HG03064 (cell line): ENCODE measurements at regions not wholly inside any gene's neighbourhood (a gene's known extent, or its start where the extent isn't known, plus 50 kb on each side); places are given as distances from the start of the nearest gene placed in this dataset.
"Not testable (repeated sequence)": the region's sequence is repeated elsewhere in the genome, so short reads cannot be mapped to it uniquely, and the experiment has no call there.

Source experiments
- ATAC-seq: cut with Tn5 transposase; IDR thresholded peaks from one replicate; pipeline ENCODE4 v1.9.1; 2021; ENCODE audit warnings: low read depth; ENCODE audit not compliant: unreplicated experiment

DNA sequence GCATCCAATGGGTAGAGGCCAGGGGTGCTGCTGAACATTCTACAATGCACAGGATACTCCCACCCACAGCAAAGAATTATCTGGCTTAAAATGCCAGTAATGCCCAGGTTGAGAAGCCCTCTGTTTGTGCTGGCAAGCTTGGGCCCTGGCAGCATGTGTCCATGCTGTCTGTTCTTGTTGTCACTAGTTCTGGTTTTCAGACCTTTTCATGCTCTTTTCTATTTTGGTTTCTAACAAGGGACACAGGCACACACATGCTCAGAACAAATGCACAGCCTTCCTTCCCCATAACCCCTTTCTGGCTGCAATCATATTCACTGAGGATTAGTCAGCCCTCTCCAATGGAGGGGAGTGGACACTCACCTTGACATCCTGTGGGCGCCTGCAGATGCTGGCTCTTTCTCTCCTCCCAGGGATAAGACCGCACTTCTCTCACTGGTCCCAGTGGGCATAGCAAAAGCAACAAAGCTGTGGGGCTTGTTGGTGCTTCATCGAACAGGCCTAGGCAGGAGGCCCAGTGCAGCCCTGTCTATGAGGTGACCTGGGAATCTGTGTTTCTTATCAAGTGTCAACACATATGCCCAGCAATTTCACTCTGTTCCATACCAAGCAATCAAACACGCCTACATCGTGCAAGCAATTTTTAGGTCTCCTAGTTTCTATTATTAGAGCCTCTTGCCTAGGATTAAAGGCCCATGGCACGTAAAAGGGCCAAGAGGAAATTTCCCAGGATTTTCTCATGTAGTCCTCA lies 271.1 kb upstream of the CCL2 start:
- no peak for ATAC-seq

DNA sequence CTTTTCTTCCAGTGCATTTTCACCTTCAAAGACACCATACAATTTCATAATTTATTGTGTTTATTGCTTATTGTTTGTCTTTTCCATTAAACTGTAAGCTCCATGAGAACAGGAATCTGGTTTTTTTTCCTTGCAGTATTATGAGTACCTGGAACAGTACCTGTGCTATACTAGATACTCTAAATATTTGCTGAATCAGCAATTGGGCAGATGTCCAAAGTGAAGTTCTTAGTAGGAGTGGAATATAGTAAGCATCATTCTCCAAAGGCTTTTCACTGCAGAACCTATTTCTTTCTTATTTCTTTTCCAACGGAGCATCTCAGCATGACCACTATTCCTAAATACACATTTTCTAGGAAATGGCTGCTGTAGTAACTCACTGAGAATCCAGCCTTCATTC lies 269.0 kb upstream of the CCL2 start:
- ATAC-seq, result no peak

DNA sequence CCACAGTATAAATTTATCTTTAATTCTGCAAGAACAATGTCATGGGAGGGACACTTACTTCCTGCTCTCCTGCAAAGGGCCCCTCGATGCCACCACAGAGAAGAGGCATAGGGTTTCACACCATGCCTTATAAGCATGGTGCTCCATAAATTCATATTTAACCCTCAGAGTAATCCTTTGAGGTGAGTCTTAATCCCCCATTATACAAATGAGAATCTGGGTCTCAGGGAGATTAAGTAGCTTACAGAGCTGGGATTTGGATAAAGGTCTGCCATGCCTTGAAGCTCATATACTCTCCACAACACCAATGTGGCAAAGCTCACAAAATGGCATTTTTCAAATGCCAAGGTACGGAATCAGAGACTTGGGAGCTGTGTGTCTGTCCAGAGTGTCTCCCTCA lies 268.5 kb upstream of the CCL2 start:
- ATAC-seq, result no peak

DNA sequence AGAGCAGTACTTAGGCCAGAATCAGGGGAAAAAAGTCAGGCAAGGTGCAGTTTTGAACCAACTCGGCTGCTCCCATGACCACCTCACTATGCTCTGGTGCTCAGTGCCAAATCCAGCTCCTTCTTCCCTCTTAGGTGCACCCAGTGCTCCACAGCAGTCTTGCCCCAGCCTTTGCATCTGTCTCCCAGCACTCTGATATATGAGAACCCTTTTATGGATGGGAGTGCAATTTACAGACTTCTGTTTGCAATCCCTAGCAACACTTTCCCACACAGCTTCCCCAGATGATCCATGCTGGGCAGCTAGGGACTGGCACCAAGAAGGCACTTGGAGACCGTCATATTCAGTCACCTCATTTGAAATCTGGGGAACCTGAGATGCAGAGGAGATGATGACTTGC lies 267.9 kb upstream of the CCL2 start:
- ATAC-seq, result no peak

DNA sequence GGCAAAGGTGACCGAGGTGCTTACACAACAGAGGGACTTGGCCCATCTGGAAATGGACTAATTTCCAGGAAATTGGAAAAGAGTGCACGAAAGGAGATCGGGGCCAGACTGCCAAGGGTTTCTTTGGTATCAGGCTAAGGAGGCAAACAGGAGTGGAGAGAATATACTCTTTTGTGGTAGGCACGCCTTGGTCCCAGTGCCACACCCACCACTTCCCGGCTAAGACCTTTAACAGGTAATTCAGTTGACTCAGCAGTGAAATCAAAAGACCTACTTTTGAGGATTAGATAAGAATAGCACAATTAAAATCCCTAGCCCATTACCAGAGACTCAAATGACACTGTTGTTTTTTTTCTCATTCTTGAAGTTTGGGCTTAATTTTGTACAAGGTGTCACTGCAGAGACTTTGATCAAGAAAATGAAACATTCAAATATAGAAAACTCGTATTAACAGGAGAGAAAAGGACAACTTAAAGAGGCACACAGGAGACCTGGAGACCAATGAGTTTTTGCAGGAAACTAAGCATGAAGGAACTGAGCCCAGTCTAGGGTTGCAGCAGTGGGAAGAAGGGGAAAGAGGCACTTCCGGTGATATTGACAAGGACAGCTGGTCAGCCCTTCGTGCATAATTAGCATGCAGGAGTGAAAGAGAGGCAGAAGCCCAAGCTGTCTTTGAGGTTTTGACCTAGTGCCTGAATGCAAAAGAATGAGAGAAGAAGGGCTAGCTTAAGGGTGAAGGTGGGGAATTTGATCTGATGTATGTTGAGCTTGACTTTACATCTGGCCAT lies 265.5 kb upstream of the CCL2 start:
- no peak for ATAC-seq

DNA sequence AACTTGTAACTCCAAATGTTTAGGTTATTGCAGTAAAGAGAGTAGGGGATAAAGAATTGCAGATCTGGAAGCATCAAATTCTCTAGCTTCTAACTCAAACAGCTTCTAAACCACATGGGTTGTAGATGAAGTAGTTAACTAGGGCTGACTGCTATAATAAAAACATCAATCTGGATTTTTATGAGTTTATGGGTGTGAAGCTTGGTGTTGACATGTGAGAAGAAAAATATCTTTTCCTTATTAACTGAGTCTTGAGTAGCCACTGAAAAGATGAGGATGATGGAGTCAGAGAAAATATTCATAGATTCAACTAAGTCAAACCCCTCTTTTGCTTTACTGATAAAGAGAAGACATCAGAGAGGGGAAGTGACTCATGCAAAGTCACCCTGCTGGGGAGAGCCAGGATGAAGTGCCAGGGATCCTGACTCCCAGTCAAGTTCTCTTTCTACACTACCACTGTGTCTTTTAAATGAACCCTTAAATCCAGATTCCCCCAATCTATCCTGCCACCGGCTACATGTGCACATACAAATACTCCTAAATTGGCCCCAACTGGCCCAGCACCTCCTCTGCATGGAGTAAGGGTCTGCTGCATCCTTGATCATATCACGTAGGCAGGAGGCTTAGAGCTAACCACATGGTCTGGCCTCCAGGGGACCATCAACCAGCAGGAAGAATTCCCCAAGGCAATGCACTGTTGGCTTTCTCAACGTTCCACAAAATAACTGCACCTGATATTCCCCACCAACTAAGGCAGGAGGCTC lies 264.0 kb upstream of the CCL2 start:
- ATAC-seq, result no peak

DNA sequence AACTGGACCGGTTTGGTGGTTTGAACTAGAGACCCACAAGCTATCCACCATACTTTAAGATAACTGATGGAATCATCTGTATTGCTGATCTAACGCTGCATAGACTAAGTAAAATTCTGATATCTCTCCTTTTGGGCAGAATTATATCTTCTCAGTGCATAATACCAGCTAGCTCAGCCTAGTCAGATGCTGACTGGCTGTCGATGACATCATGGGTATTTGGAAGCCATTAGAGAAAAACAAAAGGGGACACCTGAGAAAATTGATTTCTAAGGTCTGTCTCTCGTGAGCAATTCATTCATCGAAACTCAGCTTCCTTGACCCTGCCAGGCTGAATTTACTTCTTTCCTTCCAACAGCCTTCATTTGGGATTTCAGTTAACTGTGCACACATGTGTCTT lies 263.0 kb upstream of the CCL2 start:
- no peak for ATAC-seq

DNA sequence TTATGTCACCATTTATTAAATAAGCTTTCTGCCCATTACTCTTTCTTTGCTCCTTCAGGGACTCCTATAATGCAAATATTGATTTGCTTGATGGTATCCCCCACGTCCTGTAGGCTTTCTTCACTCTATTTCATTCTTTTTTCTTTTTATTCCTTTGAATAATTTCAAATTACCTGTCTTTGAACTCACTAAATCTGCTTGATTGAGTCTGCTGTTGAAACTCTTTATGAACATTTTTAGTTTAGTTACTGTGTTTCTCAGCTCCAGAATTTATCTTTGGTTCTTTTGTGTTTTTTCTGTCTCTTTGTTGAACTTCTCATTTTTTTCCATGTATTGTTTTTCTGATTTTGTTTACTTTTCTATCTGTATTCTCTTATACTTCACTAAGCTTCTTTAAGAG lies 254.4 kb upstream of the CCL2 start:
- ATAC-seq, result no peak

DNA sequence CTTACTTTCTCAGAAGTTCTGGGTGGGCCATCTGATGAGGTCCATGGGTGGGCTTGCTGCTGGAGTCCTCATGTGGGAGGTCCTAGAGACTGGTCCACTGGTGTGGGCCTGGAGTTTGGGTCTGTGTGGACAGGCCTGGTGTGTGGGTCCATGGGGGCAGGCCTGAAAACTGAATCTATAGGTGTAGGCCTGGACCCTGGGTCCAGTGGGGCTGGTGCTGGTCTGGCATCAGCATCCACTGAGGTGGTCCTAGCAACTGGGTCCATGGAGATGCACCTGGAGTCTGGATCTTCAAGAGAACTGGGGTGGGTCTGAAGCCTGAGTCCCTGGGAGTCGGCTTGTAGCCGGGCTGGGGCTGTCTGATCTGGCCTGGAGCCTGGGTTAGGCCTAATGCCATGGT lies 253.8 kb upstream of the CCL2 start:
- no peak for ATAC-seq

DNA sequence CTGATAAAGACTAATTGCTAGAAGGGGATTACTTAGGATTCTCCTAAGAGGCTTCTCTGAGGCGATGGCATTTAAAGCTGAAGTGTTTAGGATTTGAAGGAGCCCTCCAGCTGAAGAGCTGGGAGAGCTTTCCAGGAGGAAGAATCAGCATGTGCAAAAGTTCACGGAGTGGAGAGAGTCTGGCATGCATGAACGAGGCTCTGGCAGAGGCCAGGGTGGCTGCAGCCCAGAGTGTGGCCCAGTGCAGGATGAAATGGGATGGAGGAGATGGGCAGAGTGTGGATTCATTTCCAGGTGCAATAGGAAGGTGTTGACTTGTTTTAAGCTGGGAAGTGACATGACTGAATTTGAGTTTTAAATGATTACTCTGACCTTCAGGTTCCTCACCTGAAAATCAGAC lies 249.0 kb upstream of the CCL2 start:
- ATAC-seq, result no peak

DNA sequence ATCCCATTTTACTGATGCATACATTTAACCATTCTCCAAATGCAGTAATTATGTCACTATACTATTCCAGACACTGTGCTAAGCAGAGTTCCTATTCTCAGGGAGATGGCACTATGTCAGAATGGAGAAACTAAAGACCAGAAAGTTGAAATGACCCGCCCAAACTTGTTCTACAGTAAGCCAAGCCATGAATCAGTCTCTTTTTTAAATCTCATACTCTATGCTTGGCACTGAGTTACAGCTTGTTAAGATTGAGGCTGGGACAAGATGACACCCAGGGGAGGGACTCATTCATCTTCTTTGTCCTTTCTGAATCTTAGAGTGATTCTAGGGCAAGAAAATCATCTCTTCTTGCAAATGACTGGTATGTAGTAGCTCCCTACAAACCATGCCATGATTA lies 247.0 kb upstream of the CCL2 start:
- no peak for ATAC-seq

DNA sequence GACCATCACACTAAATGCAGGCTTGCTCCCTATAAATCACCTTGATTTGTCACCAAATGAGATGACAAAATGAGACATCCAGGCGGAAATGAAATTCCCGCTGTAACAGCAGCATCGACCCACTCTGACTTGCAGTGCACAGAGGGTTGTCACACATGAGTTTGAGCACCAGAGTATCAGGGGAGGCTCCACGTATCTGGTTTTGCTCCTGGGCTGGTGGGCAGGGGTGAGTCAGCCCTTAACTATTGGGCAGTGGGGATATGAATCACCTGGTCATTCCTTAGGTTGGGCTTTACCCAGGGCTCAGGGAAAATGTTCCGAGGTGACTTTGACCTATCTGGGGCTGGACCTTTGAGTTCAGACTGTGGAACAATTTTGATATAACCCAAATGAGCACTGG lies 245.2 kb upstream of the CCL2 start:
- ATAC-seq, result no peak

DNA sequence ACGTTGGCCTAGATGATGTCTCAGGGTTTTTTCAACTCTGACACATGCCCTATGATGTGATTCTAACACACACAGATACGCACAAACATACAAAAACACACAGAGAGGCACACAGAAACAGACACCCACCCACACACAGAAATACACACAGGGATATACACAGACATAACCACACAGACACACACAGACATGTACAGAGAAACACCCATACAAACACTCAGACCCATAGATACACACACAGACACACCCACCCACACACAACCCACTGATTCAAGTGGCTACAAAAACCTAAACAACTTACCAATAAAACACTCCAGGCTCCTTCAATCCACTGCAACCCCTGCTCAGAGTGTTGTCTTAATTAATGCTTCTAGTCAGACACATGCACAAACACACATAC lies 244.6 kb upstream of the CCL2 start:
- ATAC-seq, result no peak

DNA sequence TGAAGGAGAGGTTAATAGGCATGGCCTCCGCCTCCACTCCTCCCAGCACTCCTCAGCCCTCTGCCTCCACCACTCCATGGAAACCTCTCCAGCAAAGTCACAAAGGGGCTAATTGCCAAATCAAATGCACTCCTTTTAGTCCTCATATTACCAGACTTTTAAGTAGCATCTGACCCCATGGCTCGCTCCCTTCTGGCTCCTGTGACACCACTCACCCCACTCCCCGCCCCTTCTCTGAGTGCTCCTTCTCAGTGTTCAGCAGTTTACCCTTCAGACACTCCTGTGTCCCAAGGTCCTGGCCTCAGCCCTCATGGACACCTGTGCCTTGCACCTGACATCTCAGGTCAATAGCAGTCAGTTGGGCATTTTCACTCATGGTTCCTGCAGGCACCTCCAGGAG lies 243.5 kb upstream of the CCL2 start:
- no peak for ATAC-seq

DNA sequence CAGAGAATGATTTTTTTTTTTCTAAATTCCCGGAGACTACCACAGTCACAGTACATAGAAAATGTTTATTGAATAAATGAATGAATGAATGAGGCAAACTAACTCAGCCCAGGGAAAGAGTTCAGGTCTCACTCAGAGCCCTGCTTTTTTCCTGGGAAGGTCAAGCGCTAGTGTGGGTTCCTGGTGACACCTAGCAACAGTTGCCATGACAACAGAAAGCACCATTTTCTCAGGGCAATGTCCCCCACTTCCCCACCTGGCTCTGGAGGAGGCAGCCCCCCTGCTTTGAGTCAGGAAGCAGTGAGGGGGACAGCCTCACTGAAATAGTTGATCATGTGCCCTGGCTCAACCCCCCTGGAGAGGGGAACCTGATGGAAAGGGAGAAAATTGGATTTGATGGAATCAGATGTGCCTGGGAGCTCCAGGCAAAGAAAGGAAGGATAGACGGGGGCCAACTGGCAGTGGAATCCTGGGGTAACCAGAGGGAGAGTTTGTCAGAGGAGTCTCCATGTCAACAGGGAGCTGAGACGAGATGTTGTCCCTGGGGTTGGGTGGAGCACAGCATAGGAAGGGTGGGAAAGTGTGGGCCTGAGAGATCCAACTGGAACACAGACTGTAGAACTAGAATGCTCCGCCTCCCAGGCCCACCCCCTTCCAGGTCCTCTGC lies 242.2 kb upstream of the CCL2 start:
- ATAC-seq, result no peak

DNA sequence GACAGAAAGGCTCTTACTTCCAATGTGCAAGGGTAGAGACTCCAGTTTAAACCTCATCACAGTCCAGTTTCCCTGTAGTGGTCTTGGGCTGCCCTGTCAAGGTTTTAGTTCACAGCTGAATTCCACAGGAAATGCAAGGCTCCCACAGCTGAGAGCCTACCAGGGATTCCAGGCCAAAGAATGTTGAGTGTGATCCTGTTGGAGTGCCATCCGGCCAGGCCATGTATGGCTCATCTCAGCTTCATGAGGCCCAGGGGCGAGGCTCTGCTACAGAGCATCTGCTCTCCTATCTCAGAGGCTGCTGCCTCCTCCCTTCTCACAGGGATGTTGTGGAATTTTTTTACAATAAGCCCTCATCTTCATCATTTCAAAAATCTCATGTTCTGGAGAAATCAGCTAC lies 239.8 kb upstream of the CCL2 start:
- no peak for ATAC-seq

DNA sequence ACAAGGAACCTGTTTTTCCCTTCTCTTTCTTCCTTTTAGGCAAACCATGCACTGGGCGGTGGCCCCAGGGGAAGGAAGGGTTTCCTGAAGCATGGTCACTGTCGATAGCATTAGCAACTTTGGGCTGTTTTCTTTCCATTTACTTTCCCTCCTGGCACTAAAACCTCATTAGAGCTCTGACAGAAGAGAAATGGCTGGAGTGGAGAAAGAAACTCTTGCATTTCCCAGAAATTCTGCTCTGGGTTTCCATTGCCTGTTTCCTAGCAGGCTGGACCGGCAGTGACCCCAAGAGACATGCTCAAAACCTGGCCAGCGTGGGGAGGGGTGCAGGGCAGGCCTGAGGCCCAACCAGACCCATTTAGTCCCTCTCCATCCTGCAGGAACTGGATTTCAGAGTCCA lies 230.7 kb upstream of the CCL2 start:
- no peak for ATAC-seq

DNA sequence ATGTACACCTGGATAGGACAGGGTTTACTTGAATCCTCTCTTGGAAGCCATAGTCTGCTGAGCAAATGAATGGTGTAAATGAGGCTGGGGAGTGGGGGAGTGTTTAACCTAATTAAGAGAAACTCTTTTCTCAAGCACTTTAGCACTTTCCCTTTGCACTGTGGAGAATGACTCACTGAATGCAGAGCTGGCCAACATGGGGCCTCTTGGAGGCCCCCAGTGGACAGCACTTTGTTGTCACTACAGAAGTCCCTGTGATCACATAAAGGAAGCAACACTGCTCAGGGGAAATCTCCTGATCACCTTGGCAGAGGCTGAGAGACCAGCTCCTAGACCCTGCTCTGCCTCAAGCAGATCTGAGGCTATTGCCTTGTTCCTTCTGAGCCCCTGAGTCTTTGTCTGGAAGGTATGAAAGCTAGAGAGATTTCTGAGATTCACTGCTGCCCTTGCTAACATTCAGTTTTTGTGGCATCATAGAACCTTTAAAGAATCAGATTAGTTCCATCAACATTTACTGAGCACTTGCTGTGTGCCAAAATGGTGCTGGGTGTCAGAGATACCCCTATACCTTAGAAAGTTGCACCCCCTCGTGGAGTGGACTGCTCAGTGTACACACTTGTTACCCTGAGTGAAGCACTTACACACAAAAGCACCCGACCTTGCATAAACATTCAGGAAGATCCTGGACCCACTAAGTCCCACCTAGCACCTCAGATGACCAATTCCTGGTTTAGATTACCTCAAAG lies 230.1 kb upstream of the CCL2 start:
- no peak for ATAC-seq

DNA sequence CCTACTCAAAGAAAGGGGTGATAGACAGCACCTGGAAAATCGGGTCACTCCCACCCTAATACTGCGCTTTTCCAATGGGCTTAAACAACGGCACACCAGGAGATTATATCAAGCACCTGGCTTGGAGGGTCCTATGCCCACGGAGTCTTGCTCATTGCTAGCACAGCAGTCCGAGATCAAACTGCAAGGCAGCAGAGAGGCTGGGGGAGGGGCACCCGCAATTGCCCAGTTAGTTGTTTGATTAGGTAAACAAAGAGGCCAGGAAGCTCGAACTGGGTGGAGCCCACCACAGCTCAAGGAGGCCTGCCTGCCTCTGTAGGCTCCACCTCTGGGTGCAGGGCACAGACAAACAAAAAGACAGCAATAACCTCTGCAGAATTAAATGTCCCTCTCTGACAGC lies 224.5 kb upstream of the CCL2 start:
- ATAC-seq, result not testable (repeated sequence)

DNA sequence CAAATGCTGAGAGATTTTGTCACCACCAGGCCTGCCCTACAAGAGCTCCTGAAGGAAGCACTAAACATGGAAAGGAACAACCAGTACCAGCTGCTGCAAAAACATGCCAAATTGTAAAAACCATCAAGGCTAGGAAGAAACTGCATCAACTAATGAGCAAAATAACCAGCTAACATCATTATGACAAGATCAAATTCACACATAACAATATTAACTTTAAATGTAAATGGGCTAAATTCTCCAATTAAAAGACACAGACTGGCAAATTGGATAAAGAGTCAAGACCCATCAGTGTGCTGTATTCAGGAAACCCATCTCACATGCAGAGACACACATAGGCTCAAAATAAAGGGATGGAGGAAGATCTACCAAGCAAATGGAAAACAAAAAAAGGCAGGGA lies 222.8 kb upstream of the CCL2 start:
- ATAC-seq, result not testable (repeated sequence)
